GM18511 (cell line): ENCODE measurements at regions not wholly inside any gene's neighbourhood (a gene's known extent, or its start where the extent isn't known, plus 50 kb on each side); places are given as distances from the start of the nearest gene placed in this dataset.

Source experiments
- ATAC-seq: cut with Tn5 transposase; IDR thresholded peaks from one replicate; pipeline ENCODE4 v1.9.1; 2021; ENCODE audit warnings: mild to moderate bottlenecking, moderate library complexity; ENCODE audit not compliant: unreplicated experiment

DNA sequence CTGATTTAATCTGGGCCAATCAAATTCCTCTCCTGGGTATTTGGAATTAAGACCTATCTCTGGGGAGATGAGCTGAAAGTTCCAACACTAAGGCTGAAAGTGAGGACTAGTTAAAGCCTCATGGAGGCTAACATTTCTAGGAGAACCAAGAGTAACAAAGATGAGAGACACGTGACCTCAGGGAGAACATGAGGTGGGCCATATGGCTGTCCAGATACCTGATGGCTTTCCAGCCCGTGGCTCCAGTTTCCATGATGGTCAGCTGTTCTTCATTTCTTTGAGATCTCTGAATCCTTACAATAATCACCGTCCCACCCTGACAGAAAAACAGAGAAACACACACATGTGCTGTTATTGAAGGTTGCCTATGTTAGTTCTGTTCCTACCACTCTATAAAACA, 66.1 kb downstream of the LEPR start:
- ATAC-seq = no peak

GRCh38 chr1:65489481-65489880, 69.0 kb downstream of the LEPR start:
- no peak for ATAC-seq

DNA sequence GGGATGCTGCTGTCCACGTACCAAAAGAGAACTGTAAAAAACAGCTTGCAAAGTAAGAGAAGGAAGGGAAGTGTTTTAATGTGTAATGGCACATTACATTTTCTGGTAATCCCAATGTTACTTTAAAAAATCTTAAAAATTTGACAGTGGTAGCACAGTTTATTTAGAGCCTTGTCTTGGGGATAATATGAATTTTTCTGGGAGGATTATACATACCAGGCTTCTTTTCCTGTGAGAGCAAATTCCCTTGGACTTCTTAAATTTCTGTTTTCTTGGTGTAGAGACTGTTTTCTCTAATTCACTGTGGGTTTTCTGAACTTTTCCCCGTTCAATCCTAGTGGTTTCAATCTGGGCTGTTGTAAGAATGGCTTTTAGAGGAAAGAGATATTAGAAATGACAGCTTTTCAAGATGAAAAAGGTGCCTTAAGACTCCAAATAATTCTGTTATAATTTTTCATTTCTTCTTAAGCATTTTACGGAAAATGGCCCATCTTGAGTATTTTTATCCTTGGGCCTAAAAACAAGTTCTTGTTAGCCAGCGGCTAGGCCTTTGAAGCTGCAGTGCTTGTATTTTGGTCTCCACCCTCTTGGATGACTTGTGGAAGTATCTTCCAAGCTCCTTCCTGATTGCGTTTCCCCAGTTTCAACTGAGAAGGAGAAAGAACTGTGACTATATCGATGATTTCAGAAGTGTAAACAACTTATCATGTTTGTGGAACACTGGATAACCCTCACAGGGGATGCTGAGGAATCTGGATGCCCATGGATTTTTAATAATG, 70.0 kb downstream of the LEPR start:
- no peak for ATAC-seq

DNA sequence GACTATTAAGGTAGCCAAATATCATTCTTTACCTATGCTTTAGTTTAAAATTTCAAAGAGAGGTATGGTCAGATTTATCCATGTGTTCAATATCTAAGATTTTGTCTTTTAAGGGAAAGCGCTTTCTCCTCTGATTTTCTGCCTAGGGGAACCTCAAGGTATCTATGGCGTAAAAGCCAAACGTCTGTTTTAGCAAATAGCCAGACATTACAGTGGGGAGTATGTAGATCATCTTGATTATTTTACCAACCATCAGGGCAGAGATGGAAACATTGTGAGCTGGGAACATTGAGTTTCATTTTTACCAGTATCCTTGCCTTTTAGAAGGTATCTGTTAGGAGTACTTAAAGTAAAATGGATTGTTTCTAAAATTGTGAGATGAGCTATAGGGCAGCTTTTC, 71.0 kb downstream of the LEPR start:
- ATAC-seq = no peak

DNA sequence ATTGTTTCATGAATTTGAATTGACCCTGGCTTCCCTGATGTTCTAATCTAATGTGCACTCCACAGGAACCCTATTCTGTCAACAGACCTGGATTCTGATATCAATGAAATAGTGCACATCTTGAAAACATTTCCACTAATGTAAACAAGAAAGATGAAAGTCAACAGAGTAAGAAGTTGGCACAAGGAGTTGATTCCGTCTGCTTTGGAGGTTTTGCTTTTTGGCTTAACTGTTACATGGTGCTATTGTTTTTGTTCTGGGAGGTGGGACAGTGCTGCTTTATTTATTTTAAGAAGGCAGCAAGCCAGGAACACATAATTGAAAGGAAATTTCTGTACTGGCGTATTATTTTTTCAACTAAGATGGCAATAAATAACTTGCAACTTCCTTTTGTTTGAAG, 73.3 kb downstream of the LEPR start:
- no peak for ATAC-seq

DNA sequence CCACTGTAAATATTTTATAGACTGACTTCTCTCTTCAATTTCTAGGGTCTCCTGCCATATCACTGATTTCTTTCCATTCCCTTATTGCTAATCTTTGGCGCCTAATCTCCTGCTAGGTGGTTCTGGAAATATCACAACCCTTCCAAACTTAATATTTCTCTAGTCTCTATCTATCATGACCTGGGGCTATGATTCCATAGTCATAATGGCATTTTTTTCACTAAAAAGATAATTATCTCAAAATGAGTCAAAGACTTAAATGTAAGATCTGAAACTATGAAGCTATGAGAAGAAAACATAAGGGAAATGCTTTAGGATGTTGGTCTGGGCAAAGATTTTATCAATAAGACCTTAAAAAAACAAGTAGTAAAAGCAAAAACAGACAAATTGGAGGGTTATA, 74.2 kb downstream of the LEPR start:
- no peak for ATAC-seq

GRCh38 chr1:65495137-65495536, 74.7 kb downstream of the LEPR start:
- no peak for ATAC-seq

DNA sequence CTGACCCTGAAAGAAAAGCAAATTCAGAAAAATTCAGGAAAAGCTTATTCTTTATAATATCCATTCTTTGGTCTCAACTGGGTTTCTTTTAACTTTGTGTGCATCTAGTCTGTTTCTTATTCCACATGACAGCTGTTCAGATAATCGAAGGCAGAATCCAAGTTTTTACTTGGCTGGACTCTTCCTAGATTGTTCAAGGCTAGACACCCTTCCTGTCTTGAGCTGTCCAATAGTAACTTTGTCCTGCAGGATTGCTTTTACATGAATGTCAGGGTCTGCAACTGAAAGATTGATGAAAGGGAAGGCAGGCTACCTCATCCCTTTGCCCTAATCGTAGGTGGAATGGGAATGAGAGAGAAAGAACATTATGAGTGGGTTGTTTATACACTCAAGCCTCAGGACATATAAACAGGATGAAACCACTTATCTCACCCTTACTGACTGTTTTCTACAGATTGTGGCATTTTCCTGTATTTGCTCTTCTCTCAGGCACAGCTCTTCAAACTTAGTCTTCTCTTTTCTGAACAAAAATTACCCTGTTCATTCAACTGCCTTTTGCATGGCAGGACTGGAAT, 76.9 kb downstream of the LEPR start:
- no peak for ATAC-seq

DNA sequence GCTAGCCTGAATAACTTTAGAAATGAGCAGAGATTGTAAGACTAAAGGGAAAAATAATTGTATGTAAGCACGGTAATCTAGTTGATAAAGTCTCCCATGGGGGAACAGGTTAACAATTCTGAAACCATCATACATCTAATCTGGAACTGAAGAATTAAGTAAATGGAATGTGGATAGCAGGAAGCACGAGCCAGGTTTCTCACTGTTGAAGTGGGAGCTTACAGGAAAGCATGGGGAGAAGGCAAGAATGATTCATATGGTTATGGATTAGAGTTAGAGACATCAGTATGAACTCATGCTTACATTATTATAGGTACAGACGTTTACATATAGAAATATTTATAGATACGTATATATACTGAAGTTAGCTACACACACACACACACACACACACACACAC, 83.0 kb downstream of the LEPR start:
- no peak for ATAC-seq

DNA sequence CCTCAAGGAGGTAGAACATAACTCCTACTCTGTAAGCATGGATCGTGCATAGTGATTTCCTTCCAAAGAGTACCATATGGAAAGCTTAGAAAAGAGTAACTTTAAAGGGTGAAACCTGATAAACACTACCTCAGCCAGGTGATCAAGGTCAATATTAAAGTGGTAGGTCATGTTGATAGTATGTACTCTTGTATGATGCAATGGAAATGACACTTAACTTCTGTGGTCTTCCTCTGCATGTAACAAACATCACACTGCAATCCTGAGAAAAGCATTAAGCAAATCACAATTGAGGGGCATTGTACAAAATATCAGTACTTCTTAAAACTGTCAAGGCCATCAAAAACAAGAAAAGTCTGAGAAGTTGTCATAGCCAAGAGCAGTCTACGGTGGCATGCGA, 83.8 kb downstream of the LEPR start:
- no peak for ATAC-seq

DNA sequence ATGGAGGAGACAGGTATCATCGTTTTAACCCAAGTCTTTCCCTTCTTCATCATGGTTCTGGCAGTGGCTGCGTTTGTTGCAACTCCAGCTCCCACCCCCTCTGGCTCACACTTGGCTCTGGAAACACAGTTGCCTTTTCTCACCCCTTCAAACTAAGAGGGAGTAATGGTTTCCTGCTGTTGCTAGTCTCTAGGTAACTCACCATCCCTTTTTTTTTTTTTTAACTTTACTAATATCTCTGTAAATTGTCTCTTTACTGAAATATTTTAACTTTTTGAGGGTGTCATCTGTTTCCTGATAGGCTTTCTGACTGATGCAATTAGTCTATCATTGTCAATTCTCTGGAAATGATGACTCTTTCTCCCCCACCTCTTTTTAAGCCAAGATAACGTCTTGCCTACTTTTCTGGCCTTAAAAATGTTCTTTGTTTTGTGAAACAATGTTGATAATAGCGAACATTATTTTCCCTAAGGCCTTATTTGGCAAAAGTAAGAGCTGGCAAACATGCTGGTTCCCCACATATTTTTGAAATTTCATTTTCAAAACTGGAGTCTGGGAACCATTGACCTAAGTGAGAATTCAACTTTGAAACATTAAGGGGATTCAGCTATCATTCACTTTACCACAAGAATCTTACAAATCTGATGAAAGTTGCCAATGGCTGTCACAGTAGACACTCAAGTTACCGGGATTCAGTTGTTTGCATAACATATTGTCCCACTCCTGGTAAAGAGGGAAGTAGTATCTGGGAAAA, 85.3 kb downstream of the LEPR start:
- no peak for ATAC-seq

- ATAC-seq = no peak
Observed at GRCh38 chr1:65508051-65508450, 87.6 kb downstream of the LEPR start.

- no peak for ATAC-seq
Observed at GRCh38 chr1:65509912-65510680, 89.6 kb downstream of the LEPR start.

- no peak for ATAC-seq
Observed at GRCh38 chr1:65510961-65511360, 90.5 kb downstream of the LEPR start.

DNA sequence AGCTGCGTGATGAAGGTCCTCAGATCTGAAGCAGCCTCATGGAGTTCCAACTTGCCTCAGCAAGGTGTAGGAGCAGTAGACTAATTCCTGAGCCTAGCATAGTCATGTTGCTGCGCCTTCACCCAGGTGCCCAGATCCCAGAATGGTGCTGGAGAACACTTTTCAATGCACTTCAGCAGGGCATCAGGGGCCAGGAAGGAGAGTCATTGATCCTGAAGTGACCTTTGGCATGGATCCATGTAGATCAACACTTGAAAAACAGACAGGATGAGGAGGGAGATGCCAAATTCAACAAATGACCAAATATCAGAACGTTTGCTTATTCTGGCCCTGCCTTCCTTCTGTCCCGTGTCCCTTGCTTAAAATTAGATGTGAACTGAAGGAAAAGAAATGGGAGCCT, 91.9 kb downstream of the LEPR start:
- ATAC-seq = no peak

DNA sequence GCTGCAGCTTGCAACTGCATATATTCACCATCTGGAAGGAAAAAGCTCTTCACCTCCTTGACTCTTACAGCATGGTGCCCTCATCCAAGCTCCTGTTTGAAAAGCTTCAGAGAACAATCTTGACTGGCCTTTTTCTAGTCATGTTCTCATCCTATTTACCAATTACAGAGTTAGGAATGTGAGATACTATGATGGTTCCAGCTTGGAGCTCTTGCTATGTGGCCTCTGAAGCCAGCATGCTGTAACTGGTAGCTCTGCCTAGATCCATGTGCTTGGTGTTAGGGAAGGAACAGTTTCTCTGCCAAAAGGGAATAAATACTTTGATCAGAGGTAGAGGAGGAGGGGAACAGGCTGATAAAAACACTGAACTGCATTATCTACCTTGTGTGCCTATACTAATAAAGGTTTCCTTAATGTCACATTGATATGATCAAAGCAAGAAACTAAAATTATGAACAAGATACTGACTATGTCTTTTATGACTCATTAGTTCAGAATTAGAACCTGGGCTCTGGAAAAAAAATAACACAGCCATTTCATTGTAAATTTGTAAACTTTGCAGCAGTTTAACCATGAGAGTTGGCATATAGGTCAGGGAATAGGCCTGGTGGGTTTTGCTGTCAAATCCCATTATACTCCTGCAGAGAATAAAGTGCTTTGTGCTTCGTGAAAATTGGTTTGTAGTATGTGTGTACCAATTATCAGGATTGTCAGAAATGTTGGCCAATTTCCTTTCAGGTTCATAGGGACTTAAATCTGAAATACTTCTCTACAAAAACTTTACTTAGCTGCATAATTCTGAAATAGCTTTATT, 92.7 kb downstream of the LEPR start:
- ATAC-seq = no peak

DNA sequence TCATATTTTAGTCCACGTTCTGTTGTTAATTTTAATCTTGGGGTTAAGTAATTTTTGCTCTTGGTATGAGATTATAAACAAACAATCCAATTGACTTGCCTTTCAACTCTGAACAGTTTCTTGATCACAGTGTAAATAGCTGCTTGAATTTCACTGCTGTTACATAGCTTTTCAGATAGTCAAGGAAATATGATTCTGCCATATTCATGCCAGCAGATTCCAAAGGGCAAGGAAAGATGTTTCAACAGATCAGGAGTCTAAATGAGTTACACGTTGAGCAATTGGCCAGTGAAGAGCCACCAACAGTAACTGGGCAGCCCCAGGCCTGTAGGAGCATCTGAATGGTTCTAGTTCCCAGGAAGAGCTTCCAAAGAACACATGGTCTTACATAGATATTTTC, 93.6 kb downstream of the LEPR start:
- ATAC-seq = no peak

DNA sequence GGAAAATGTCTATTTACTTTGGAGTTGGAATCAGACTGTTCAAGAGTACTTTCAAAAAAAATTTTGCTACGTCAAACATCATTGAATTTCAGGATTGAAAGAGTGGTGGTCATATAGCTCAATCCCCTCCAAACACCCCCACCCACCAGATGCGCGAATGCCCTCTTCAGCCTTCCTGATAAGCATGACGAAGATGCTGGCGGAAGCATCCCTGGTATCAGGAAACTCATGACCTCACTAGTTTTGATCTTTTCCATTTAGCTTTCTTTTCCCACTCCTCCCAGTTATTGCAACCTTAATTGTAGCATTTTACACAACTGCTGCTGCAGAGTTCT, 104.4 kb downstream of the LEPR start:
- no peak for ATAC-seq

- ATAC-seq = no peak
Observed at GRCh38 chr1:65525266-65526048, 105.0 kb downstream of the LEPR start.

DNA sequence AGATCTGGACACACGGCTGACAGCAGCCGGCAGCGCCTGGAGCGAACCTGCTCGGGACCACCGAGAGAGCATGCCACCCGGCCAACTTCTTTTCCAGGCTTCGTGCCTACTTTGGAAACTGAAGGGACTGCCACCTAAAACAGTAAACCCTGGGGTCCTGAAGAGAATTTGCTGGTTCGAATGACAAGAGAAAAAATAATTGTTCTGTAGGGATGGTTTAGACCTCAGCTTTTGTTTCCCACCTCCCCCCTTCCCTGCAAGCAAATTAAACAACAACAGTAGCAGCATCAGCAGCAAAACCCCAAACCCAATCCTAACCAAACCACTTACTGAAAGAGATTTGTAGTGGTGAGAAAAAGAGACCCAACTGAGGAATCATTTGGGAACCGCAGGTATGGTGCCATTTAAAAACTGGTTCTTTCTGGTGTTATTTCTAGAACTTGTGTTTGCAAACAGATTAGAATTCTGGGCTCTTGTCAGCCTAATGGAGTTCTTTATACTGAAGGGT, 105.6 kb downstream of the LEPR start:
- ATAC-seq = no peak
